OCI-LY1 (cell line): ENCODE measurements at regions not wholly inside any gene's neighbourhood (a gene's known extent, or its start where the extent isn't known, plus 50 kb on each side); places are given as distances from the start of the nearest gene placed in this dataset.

Experiments
- H2AFZ ChIP-seq: fragments of 200-600 bp; sonication (generic), shearing (Covaris generic); 2 replicates; pipeline ENCODE4 v1.6.0; 2014; ENCODE audit warnings: antibody characterized with exemption, mild to moderate bottlenecking, low read length
- H3F3A ChIP-seq: fragments of 200-600 bp; sonication (generic), shearing (Covaris generic); 2 replicates; pipeline ENCODE4 v1.6.0; 2014; ENCODE audit warnings: mild to moderate bottlenecking, antibody characterized with exemption, low read length, moderate library complexity; ENCODE audit not compliant: insufficient read depth
- H3K27ac ChIP-seq: fragments of 200-600 bp; sonication (generic); 2 replicates; pipeline ENCODE4 v1.5.1; 2014; ENCODE audit warnings: low read length, mixed run types, mild to moderate bottlenecking, low read depth; ENCODE audit not compliant: poor library complexity, severe bottlenecking
- H3K27me3 ChIP-seq: fragments of 200-600 bp; sonication (generic); 2 replicates; pipeline ENCODE4 v1.6.0; 2014; ENCODE audit warnings: antibody characterized with exemption, mild to moderate bottlenecking, low read length, moderate library complexity; ENCODE audit not compliant: insufficient read depth
- H3K36me3 ChIP-seq: fragments of 200-600 bp; sonication (generic); 2 replicates; pipeline ENCODE4 v1.6.1; 2014; ENCODE audit warnings: mild to moderate bottlenecking, antibody characterized with exemption, low read length, moderate library complexity, mixed read lengths; ENCODE audit not compliant: insufficient read depth
- H3K4me1 ChIP-seq: fragments of 200-600 bp; sonication (generic); 2 replicates; pipeline ENCODE4 v1.5.1; 2014; ENCODE audit warnings: mild to moderate bottlenecking, low read length, moderate library complexity; ENCODE audit not compliant: insufficient read depth, severe bottlenecking
- H3K4me2 ChIP-seq: fragments of 200-600 bp; sonication (generic), shearing (Covaris generic); 2 replicates; pipeline ENCODE4 v1.6.1; 2014; ENCODE audit warnings: low read length
- H3K4me3 ChIP-seq: fragments of 200-600 bp; sonication (generic); 2 replicates; pipeline ENCODE4 v1.5.1; 2014; ENCODE audit warnings: low read length, low read depth, mild to moderate bottlenecking, mixed read lengths; ENCODE audit not compliant: poor library complexity, severe bottlenecking
- H3K79me2 ChIP-seq: fragments of 200-600 bp; shearing (Covaris generic); 2 replicates; pipeline ENCODE4 v1.6.1; 2016; ENCODE audit warnings: mixed run types, low read length, mixed read lengths; ENCODE audit not compliant: insufficient read depth
- H3K9ac ChIP-seq: fragments of 200-600 bp; sonication (generic), shearing (Covaris generic); 2 replicates; pipeline ENCODE4 v1.6.1; 2014; ENCODE audit warnings: mild to moderate bottlenecking, low read length, mixed read lengths
- H3K9me2 ChIP-seq: fragments of 200-600 bp; sonication (generic), shearing (Covaris generic); 2 replicates; pipeline ENCODE4 v1.6.1; 2014; ENCODE audit warnings: low read depth, mild to moderate bottlenecking, low read length, mixed read lengths
- H3K9me3 ChIP-seq: fragments of 200-600 bp; shearing (Covaris generic); 2 replicates; pipeline ENCODE4 v1.6.1; 2014; ENCODE audit warnings: low read length, mixed read lengths
- H4K20me1 ChIP-seq: fragments of 200-600 bp; sonication (generic), shearing (Covaris generic); 2 replicates; pipeline ENCODE4 v1.6.0; 2016; ENCODE audit warnings: mild to moderate bottlenecking, low read length; ENCODE audit not compliant: insufficient read depth
- CTCF ChIP-seq: fragments of 200-600 bp; sonication (generic), shearing (Covaris generic); IDR thresholded peaks from 2 replicates; pipeline ENCODE4 v1.5.1; 2017; ENCODE audit warnings: mild to moderate bottlenecking, antibody characterized with exemption, low read length, moderate library complexity, mixed read lengths
- EZH2 ChIP-seq: fragments of 200-600 bp; sonication (generic), shearing (Covaris generic); IDR thresholded peaks from 2 replicates; pipeline ENCODE4 v1.8.0; 2017; ENCODE audit warnings: borderline replicate concordance, mixed run types, mild to moderate bottlenecking, antibody characterized with exemption, low read length, moderate library complexity, mixed read lengths

GRCh38 chr6:154598399-154598798 lies 87.9 kb upstream of the CNKSR3 start:
- Histone ChIP-seq H3F3A (no peaks in the 10 kb centered on the region), H3K4me3 (no peak overlapping the region), H3K4me1 (no peaks in the 10 kb centered on the region), H3K9ac (no peak overlapping the region), H3K9me3 (no peaks in the 10 kb centered on the region), H3K27ac (no peak overlapping the region), H3K4me2 (no peak overlapping the region), H3K9me2 (no peaks in the 10 kb centered on the region), H4K20me1 (no peaks in the 10 kb centered on the region), H3K27me3 (no peaks in the 10 kb centered on the region), H2AFZ (no peak overlapping the region), H3K79me2 (no peaks in the 10 kb centered on the region), H3K36me3 (no peaks in the 10 kb centered on the region)
- TF ChIP-seq CTCF (no peak), EZH2 (no peak)

GRCh38 chr6:154602296-154602695 lies 91.8 kb upstream of the CNKSR3 start:
- Histone ChIP-seq H3K27ac (no peak overlapping the region), H3K9me2 (no peaks in the 10 kb centered on the region), H3F3A (no peaks in the 10 kb centered on the region), H2AFZ (no peak overlapping the region), H3K79me2 (no peaks in the 10 kb centered on the region), H4K20me1 (no peaks in the 10 kb centered on the region), H3K4me3 (no peak overlapping the region), H3K4me1 (no peaks in the 10 kb centered on the region), H3K4me2 (no peak overlapping the region), H3K9me3 (no peaks in the 10 kb centered on the region), H3K9ac (no peak overlapping the region), H3K27me3 (peaks cover 6% of the 10 kb centered on the region; the same call in 1 of the 2 replicates), H3K36me3 (no peaks in the 10 kb centered on the region)
- no peak for TF ChIP-seq CTCF
- TF ChIP-seq EZH2: no peak

GRCh38 chr6:154602708-154603107 lies 92.2 kb upstream of the CNKSR3 start:
- Histone ChIP-seq H3K27ac (no peak overlapping the region), H2AFZ (no peak overlapping the region)
- no peak for TF ChIP-seq EZH2
- no peak for TF ChIP-seq CTCF

More at GRCh38 chr6:154602708-154603107, 92.2 kb upstream of the CNKSR3 start:
- Histone ChIP-seq H3K4me3 (no peak overlapping the region), H4K20me1 (no peaks in the 10 kb centered on the region), H3K9me3 (no peaks in the 10 kb centered on the region), H3K79me2 (no peaks in the 10 kb centered on the region), H3K9ac (no peak overlapping the region), H3F3A (no peaks in the 10 kb centered on the region), H3K4me2 (no peak overlapping the region), H3K36me3 (no peaks in the 10 kb centered on the region), H3K27me3 (peaks cover 6% of the 10 kb centered on the region; the same call in 1 of the 2 replicates), H3K9me2 (no peaks in the 10 kb centered on the region), H3K4me1 (no peaks in the 10 kb centered on the region)
